Caco-2 (cell line): ENCODE measurements at regions not wholly inside any gene's neighbourhood (a gene's known extent, or its start where the extent isn't known, plus 50 kb on each side); places are given as distances from the start of the nearest gene placed in this dataset.
A peak's percentile ranks its signal among the peaks of the same experiment; 100 is the strongest.
"Not testable (repeated sequence)": the region's sequence is repeated elsewhere in the genome, so short reads cannot be mapped to it uniquely, and the experiment has no call there.

ENCODE experiments used
- BruUV-seq: library from RNA; stranded (reverse); fragments of 400-500 nt; replicated peaks from 2 replicates; lab custom pipeline; 2021; lab: Mats Ljungman, UMichigan
- CTCF ChIA-PET: fragments of 300-600 bp; sonication (Branson Sonifier 250); formaldehyde crosslinking; loops from one replicate; lab custom pipeline; 2022; ENCODE audit warnings: antibody characterized with exemption; lab: Charles Lee
- POLR2A ChIA-PET: fragments of 300-600 bp; sonication (Branson Sonifier 250); formaldehyde crosslinking; loops from one replicate; lab custom pipeline; 2022; ENCODE audit warnings: antibody characterized with exemption; lab: Charles Lee
- DNase-seq, 2 experiments: peaks; one replicate each; pipeline versions ENCODE4 v3.0.0 to v3.0.0-alpha.2; 2020 to 2022
- H3K27me3 ChIP-seq: replicated peaks from 2 replicates; pipeline ENCODE4 v1.6.0; 2011; ENCODE audit warnings: low read length; ENCODE audit not compliant: control insufficient read depth, insufficient read depth
- H3K36me3 ChIP-seq: 2 replicates; pipeline ENCODE4 v1.5.1; 2011; ENCODE audit warnings: low read length; ENCODE audit not compliant: control insufficient read depth, insufficient read depth
- H3K4me1 ChIP-seq: fragments of 250-450 bp; sonication (Bioruptor Pico); 2 replicates; pipeline ENCODE4 v1.5.1; 2020; ENCODE audit warnings: mild to moderate bottlenecking
- H3K4me3 ChIP-seq: 2 replicates; pipeline ENCODE4 v1.5.1; 2011; ENCODE audit warnings: low read depth, mild to moderate bottlenecking, control low read depth, low read length
- H3K9me3 ChIP-seq: fragments of 250-450 bp; sonication (Bioruptor Pico); 2 replicates; pipeline ENCODE4 v1.5.1; 2020; ENCODE audit warnings: mild to moderate bottlenecking, moderate library complexity
- H3K27ac Mint-ChIP-seq: one replicate; pipeline ENCODE4 v1.8.0; 2022; ENCODE audit warnings: mixed read lengths; ENCODE audit not compliant: unreplicated experiment
- H3K27me3 Mint-ChIP-seq: one replicate; pipeline ENCODE4 v1.8.0; 2022; ENCODE audit warnings: mixed read lengths; ENCODE audit not compliant: insufficient read depth, unreplicated experiment
- H3K36me3 Mint-ChIP-seq: one replicate; pipeline ENCODE4 v1.8.0; 2022; ENCODE audit warnings: mild to moderate bottlenecking, mixed read lengths; ENCODE audit not compliant: insufficient read depth, unreplicated experiment
- H3K4me1 Mint-ChIP-seq: one replicate; pipeline ENCODE4 v1.8.0; 2022; ENCODE audit warnings: low read depth, mixed read lengths; ENCODE audit not compliant: unreplicated experiment
- H3K4me3 Mint-ChIP-seq: one replicate; pipeline ENCODE4 v1.8.0; 2022; ENCODE audit warnings: mild to moderate bottlenecking, moderate library complexity, mixed read lengths; ENCODE audit not compliant: unreplicated experiment
- H3K9me3 Mint-ChIP-seq: one replicate; pipeline ENCODE4 v1.8.0; 2022; ENCODE audit warnings: mixed read lengths; ENCODE audit not compliant: unreplicated experiment
- CTCF ChIP-seq, 2 experiments: fragments of 200-600 bp in 1 of 2; IDR thresholded peaks; 1 replicate in 1 of 2; 2 replicates in 1 of 2; pipeline versions ENCODE4 v1.5.1 to v1.8.0; 2011 to 2022; ENCODE audit warnings: antibody characterized with exemption in 1 of 2, control low read depth in 1 of 2, inconsistent platforms in 1 of 2, low read depth in 1 of 2, low read length in 1 of 2, mild to moderate bottlenecking in 1 of 2, moderate library complexity in 1 of 2; ENCODE audit not compliant: insufficient read depth in 1 of 2, severe bottlenecking in 1 of 2, unreplicated experiment in 1 of 2
- intact Hi-C: fragments of 100-400 bp; cut with micrococcal nuclease; formaldehyde crosslinking; loops from one replicate; pipeline ENCODE4 v1.10.0; 2022; ENCODE audit not compliant: unreplicated experiment

- POLR2A ChIA-PET, result no interaction called here
- H3K4me3 Mint-ChIP-seq, result no peak overlapping the region
- no peaks in the 10 kb centered on the region for H3K36me3 Mint-ChIP-seq
Observed at GRCh38 chr10:130353928-130354572, 217.9 kb downstream of the GLRX3 start.

GRCh38 chr10:130354573-130354954 is 218.4 kb downstream of the GLRX3 start:
- H3K27me3 Mint-ChIP-seq, result no peaks in the 10 kb centered on the region
- Histone ChIP-seq H3K4me3 (no peak overlapping the region), H3K27me3 (no peaks in the 10 kb centered on the region), H3K9me3 (no peaks in the 10 kb centered on the region), H3K4me1 (no peaks in the 10 kb centered on the region), H3K36me3 (no peaks in the 10 kb centered on the region)
- intact Hi-C loops, result no loop called here
- POLR2A ChIA-PET, result no interaction called here
- TF ChIP-seq CTCF (IDR thresholded peaks at IDR 0.05; ENCODE audit: insufficient read depth in 1 of 2, low read depth in 1 of 2, low read length in 1 of 2, severe bottlenecking in 1 of 2, unreplicated experiment in 1 of 2), result no peak
- BruUV-seq, result no TSS peak
- CTCF ChIA-PET, result no interaction called here
- no peak for DNase-seq
- H3K4me1 Mint-ChIP-seq, result no peaks in the 10 kb centered on the region
- H3K27ac Mint-ChIP-seq, result no peak overlapping the region
- H3K4me3 Mint-ChIP-seq, result no peak overlapping the region
- H3K36me3 Mint-ChIP-seq, result no peaks in the 10 kb centered on the region
- H3K9me3 Mint-ChIP-seq, result no peaks in the 10 kb centered on the region

More at GRCh38 chr10:130353928-130354572, 217.9 kb downstream of the GLRX3 start:
- Mint-ChIP-seq H3K9me3 (no peaks in the 10 kb centered on the region), H3K27me3 (no peaks in the 10 kb centered on the region), H3K27ac (no peak overlapping the region), H3K4me1 (no peaks in the 10 kb centered on the region)
- Histone ChIP-seq H3K36me3 (no peaks in the 10 kb centered on the region), H3K9me3 (no peaks in the 10 kb centered on the region), H3K4me1 (no peaks in the 10 kb centered on the region), H3K4me3 (no peak overlapping the region), H3K27me3 (no peaks in the 10 kb centered on the region)
- no peak for TF ChIP-seq CTCF (IDR thresholded peaks at IDR 0.05; ENCODE audit: insufficient read depth in 1 of 2, low read depth in 1 of 2, low read length in 1 of 2, severe bottlenecking in 1 of 2, unreplicated experiment in 1 of 2)
- DNase-seq, result no peak
- intact Hi-C loops, result no loop called here
- no TSS peak for BruUV-seq
- CTCF ChIA-PET, result no interaction called here

- peaks cover 1% of the 10 kb centered on the region for H3K9me3 Mint-ChIP-seq
- Histone ChIP-seq H3K4me3 (no peak overlapping the region), H3K9me3 (no peaks in the 10 kb centered on the region), H3K27me3 (no peaks in the 10 kb centered on the region), H3K4me1 (no peaks in the 10 kb centered on the region), H3K36me3 (no peaks in the 10 kb centered on the region)
- peak in 1 of 2 experiments; percentile 12 for DNase-seq
- H3K36me3 Mint-ChIP-seq, result no peaks in the 10 kb centered on the region
- intact Hi-C loops, result no loop called here
- no TSS peak for BruUV-seq
- H3K27ac Mint-ChIP-seq, result no peak overlapping the region
- no peaks in the 10 kb centered on the region for H3K27me3 Mint-ChIP-seq
- H3K4me3 Mint-ChIP-seq, result no peak overlapping the region
- POLR2A ChIA-PET, result no interaction called here
- CTCF ChIA-PET, result no interaction called here
- no peaks in the 10 kb centered on the region for H3K4me1 Mint-ChIP-seq
- no peak for TF ChIP-seq CTCF (IDR thresholded peaks at IDR 0.05; ENCODE audit: insufficient read depth in 1 of 2, low read depth in 1 of 2, low read length in 1 of 2, severe bottlenecking in 1 of 2, unreplicated experiment in 1 of 2)
Observed at GRCh38 chr10:130354976-130355795, 219.0 kb downstream of the GLRX3 start.

GRCh38 chr10:130356429-130356828 is 220.2 kb downstream of the GLRX3 start:
- CTCF ChIA-PET, intact Hi-C loops: not testable (repeated sequence)

More at GRCh38 chr10:130356429-130356828, 220.2 kb downstream of the GLRX3 start:
- H3K4me3 Mint-ChIP-seq, H3K36me3 ChIP-seq, H3K36me3 Mint-ChIP-seq, H3K27me3 ChIP-seq, H3K9me3 ChIP-seq, DNase-seq, H3K27me3 Mint-ChIP-seq, POLR2A ChIA-PET, H3K4me1 Mint-ChIP-seq, BruUV-seq, H3K27ac Mint-ChIP-seq, H3K4me3 ChIP-seq, H3K4me1 ChIP-seq: not testable (repeated sequence)
- H3K9me3 Mint-ChIP-seq, result peaks cover 12% of the 10 kb centered on the region
